ENCODE measurements at regions not wholly inside any gene's neighbourhood (a gene's known extent, or its start where the extent isn't known, plus 50 kb on each side); places are given as distances from the start of the nearest gene placed in this dataset.
"Not testable (repeated sequence)": the region's sequence is repeated elsewhere in the genome, so short reads cannot be mapped to it uniquely, and the experiment has no call there.

DNA sequence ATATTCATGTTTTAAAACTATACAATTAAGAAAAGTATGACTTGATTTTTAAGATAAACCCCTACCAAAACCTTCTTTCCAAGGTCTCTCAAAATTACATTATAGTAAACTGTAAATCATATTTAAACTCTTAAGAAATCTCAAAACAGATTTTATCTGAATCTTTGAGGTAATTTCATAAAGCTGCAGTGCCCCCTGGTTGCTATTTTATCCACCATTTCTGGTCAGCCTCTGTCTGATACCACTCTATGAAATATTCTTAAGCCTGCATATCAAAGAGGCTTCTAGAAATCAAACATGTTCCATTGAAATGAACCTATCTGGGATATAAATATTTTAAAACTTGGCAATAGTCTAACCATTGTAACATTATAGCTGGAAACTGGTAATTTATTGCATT is 317.3 kb downstream of the COL11A1 start:
- no peaks in the 10 kb centered on the region for H3K4me1 ChIP-seq
- no peaks in the 10 kb centered on the region for H3K36me3 ChIP-seq
- no peak overlapping the region for H3K27ac ChIP-seq
- no peak for DNase-seq
- TF ChIP-seq, protein P1, sequence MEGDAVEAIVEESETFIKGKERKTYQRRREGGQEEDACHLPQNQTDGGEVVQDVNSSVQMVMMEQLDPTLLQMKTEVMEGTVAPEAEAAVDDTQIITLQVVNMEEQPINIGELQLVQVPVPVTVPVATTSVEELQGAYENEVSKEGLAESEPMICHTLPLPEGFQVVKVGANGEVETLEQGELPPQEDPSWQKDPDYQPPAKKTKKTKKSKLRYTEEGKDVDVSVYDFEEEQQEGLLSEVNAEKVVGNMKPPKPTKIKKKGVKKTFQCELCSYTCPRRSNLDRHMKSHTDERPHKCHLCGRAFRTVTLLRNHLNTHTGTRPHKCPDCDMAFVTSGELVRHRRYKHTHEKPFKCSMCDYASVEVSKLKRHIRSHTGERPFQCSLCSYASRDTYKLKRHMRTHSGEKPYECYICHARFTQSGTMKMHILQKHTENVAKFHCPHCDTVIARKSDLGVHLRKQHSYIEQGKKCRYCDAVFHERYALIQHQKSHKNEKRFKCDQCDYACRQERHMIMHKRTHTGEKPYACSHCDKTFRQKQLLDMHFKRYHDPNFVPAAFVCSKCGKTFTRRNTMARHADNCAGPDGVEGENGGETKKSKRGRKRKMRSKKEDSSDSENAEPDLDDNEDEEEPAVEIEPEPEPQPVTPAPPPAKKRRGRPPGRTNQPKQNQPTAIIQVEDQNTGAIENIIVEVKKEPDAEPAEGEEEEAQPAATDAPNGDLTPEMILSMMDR (IDR thresholded peaks at IDR 0.05): no peak
- no peak for TF ChIP-seq POLR2A (IDR thresholded peaks at IDR 0.05)
- intact Hi-C loops (cut with DNase I): no loop called here
- H3K9me3 ChIP-seq: no peaks in the 10 kb centered on the region
- no peak overlapping the region for H3K4me3 ChIP-seq (replicated peaks in 1 of 3)
- H3K27me3 ChIP-seq: no peaks in the 10 kb centered on the region

DNA sequence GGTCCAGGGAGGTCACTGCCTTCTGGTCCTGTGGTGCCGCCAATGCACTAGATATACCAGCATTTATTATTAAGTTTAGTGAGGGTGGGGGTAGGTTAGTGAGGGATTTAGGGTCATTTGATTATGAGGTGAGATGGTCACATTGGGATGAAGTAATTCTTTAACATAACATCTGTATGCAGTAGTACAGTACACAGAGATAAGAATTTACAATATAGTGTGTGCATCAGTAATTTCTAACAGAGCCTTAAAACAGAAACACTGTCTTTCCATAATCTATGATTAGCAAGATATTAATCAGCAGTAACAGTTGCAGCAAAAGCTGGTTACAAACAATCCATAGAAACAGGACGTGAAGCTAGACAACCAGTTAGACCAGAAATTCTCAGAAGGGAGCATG is 318.4 kb downstream of the COL11A1 start:
- H3K27ac ChIP-seq; intact Hi-C loops (cut with DNase I); DNase-seq; H3K27me3 ChIP-seq; H3K36me3 ChIP-seq; H3K9me3 ChIP-seq; H3K4me1 ChIP-seq; H3K4me3 ChIP-seq (replicated peaks in 1 of 3): not testable (repeated sequence)
- WGBS, 2 donors: 69 to 75% methylated on average over 2 of the region's 2 CpGs

DNA sequence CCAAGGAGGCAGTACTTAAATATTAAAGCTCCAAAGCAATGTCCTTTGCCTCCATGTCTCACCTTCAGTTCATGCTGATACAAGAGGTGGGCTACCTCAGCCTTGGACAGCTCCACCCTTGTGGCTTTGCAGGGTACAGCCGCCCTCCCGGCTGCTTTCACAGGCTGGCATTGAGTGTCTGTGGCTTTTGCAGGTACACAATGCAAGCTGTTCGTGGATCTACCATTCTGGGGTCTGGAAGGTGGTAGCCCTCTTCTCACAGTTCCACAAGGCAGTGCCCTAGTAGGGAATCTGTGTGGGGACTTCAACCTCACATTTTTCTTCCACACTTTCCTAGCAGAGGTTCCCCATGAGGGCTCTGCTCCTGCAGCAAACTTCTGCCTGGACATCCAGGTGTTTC is 324.8 kb downstream of the COL11A1 start:
- no peak overlapping the region for H3K27ac ChIP-seq
- 49 to 68% methylated on average over 3 of the region's 3 CpGs for whole genome bisulfite sequencing, 2 donors
- intact Hi-C loops (cut with DNase I): no loop called here

DNA sequence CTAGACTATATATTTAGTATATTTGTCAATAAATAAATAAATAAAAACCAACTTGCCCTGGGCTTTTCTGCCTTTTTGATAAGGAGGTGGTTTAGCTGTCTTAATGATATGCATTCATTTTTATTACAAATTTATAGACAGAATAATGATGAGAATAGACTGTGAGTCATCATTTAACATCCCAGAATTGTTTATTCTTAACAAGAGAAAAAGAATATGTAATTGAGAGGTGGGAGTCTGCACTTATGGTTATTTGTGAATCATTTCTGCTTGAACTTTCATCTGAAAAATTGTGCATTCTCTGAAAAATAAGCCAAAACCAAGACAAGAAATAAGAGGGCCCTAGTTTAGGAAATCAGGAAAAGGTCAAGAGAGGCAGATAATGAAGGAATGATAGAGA is 326.2 kb downstream of the COL11A1 start:
- H3K4me1 ChIP-seq: no peaks in the 10 kb centered on the region
- no peaks in the 10 kb centered on the region for H3K27me3 ChIP-seq
- H3K4me3 ChIP-seq (replicated peaks in 1 of 3): no peak overlapping the region
- H3K27ac ChIP-seq: no peak overlapping the region
- TF ChIP-seq, protein P1 (IDR thresholded peaks at IDR 0.05): no peak
- TF ChIP-seq POLR2A (IDR thresholded peaks at IDR 0.05): no peak
- intact Hi-C loops (cut with DNase I): no loop called here
- no peak for DNase-seq
- no peaks in the 10 kb centered on the region for H3K36me3 ChIP-seq
- no peaks in the 10 kb centered on the region for H3K9me3 ChIP-seq

More for the DNA sequence above, 324.8 kb downstream of the COL11A1 start:
- Histone ChIP-seq H3K4me1 (no peaks in the 10 kb centered on the region), H3K27me3 (no peaks in the 10 kb centered on the region), H3K36me3 (no peaks in the 10 kb centered on the region), H3K4me3 (replicated peaks in 1 of 3) (no peak overlapping the region), H3K9me3 (no peaks in the 10 kb centered on the region)
- TF ChIP-seq, protein P1 (IDR thresholded peaks at IDR 0.05): no peak
- TF ChIP-seq POLR2A (IDR thresholded peaks at IDR 0.05): no peak
- DNase-seq: no peak

DNA sequence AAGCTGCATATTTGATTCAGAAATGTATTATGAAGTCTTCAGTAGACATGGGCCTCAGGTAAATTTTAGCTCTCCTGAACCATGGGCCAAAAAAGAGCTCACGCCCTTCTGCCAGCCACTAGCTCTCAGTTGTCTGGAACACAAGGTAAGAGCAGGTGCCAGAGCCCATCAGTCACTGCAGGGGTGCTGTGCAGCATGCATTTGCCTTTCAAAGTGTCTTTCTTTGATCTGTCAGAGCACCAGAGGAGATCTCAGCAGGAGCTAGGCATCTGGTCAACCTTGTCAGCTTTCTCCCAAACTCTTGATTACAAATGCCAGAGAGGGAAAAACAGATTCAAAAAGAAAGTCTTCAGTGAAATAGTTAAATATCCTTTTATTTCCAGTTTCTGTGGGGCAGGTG is 332.3 kb downstream of the COL11A1 start:
- Histone ChIP-seq H3K9me3 (no peaks in the 10 kb centered on the region), H3K4me3 (replicated peaks in 1 of 3) (no peak overlapping the region), H3K27ac (no peak overlapping the region), H3K36me3 (no peaks in the 10 kb centered on the region), H3K27me3 (no peaks in the 10 kb centered on the region), H3K4me1 (no peaks in the 10 kb centered on the region)
- 83 to 93% methylated on average over 1 of the region's 1 CpG for WGBS, 2 donors
- intact Hi-C loops (cut with DNase I): no loop called here
- DNase-seq: no peak
- TF ChIP-seq POLR2A (IDR thresholded peaks at IDR 0.05): no peak
- TF ChIP-seq, protein P1 (IDR thresholded peaks at IDR 0.05): no peak

DNA sequence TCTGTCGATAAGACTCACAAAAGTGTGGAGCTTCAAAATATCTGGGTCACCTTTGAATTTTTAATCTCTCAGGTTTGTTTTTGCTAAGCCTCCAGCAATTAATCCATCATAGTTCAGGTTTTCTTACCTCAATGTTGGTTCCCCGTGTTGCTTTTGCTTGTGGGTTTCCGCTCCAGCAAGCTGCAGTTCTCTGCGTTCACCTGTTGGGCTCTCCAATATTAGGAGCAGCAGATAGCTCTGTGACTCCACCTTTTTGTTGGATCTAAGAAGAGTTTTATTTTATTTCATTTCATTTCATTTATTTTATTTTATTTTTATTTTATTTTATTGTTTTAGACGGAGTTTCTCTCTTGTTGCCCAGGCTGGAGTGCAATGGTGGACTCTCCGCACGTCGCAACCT is 335.5 kb downstream of the COL11A1 start:
- intact Hi-C loops (cut with DNase I): no loop called here
- Histone ChIP-seq H3K36me3 (no peaks in the 10 kb centered on the region), H3K27me3 (no peaks in the 10 kb centered on the region), H3K27ac (no peak overlapping the region), H3K9me3 (no peaks in the 10 kb centered on the region), H3K4me3 (replicated peaks in 1 of 3) (no peak overlapping the region), H3K4me1 (no peaks in the 10 kb centered on the region)
- TF ChIP-seq POLR2A (IDR thresholded peaks at IDR 0.05): no peak
- TF ChIP-seq, protein P1 (IDR thresholded peaks at IDR 0.05): no peak
- DNase-seq: no peak
- 66 to 70% methylated on average over 8 of the region's 8 CpGs for WGBS, 2 donors

Measured in thyroid gland (tissue), 4 donors.